Middle frontal gyrus (tissue), 1 donor: ENCODE measurements at regions not wholly inside any gene's neighbourhood (a gene's known extent, or its start where the extent isn't known, plus 50 kb on each side); places are given as distances from the start of the nearest gene placed in this dataset.

ENCODE experiments used
- DNase-seq: peaks from one replicate; pipeline ENCODE4 v3.0.0-alpha.2; 2015; ENCODE audit warnings: low spot score; ENCODE audit errors: extremely low spot score

- no peak for DNase-seq
Observed at GRCh38 chr4:65973186-65973585, 302.9 kb upstream of the EPHA5 start.

- no peak for DNase-seq
Observed at GRCh38 chr4:65971686-65972085, 301.4 kb upstream of the EPHA5 start.

- no peak for DNase-seq
Observed at GRCh38 chr4:65968831-65969558, 298.7 kb upstream of the EPHA5 start.

- DNase-seq, result no peak
Observed at GRCh38 chr4:65960751-65961150, 290.5 kb upstream of the EPHA5 start.

- DNase-seq, result no peak
Observed at GRCh38 chr4:65954416-65954815, 284.1 kb upstream of the EPHA5 start.

- DNase-seq, result no peak
Observed at GRCh38 chr4:65951177-65951576, 280.9 kb upstream of the EPHA5 start.

GRCh38 chr4:65943076-65943475 is 272.8 kb upstream of the EPHA5 start:
- no peak for DNase-seq

- DNase-seq, result no peak
Observed at GRCh38 chr4:65924843-65925242, 254.6 kb upstream of the EPHA5 start.

GRCh38 chr4:65923616-65924015 is 253.3 kb upstream of the EPHA5 start:
- no peak for DNase-seq

GRCh38 chr4:65921180-65921579 is 250.9 kb upstream of the EPHA5 start:
- DNase-seq, result no peak

GRCh38 chr4:65918872-65919271 is 248.6 kb upstream of the EPHA5 start:
- no peak for DNase-seq

GRCh38 chr4:65918212-65918611 is 247.9 kb upstream of the EPHA5 start:
- DNase-seq, result no peak

- DNase-seq, result no peak
Observed at GRCh38 chr4:65917486-65917885, 247.2 kb upstream of the EPHA5 start.

GRCh38 chr4:65911720-65912119 is 241.4 kb upstream of the EPHA5 start:
- DNase-seq, result no peak

GRCh38 chr4:65893957-65894755 is 223.9 kb upstream of the EPHA5 start:
- no peak for DNase-seq

- no peak for DNase-seq
Observed at GRCh38 chr4:65893271-65893670, 223.0 kb upstream of the EPHA5 start.

- no peak for DNase-seq
Observed at GRCh38 chr4:65880594-65880993, 210.3 kb upstream of the EPHA5 start.

GRCh38 chr4:65868096-65868824 is 198.0 kb upstream of the EPHA5 start:
- no peak for DNase-seq

- DNase-seq, result no peak
Observed at GRCh38 chr4:65865489-65865888, 195.2 kb upstream of the EPHA5 start.

- no peak for DNase-seq
Observed at GRCh38 chr4:65861993-65862392, 191.7 kb upstream of the EPHA5 start.

GRCh38 chr4:65845199-65845773 is 175.0 kb upstream of the EPHA5 start:
- no peak for DNase-seq
